Natural killer cell (primary cell): ENCODE measurements at regions not wholly inside any gene's neighbourhood (a gene's known extent, or its start where the extent isn't known, plus 50 kb on each side); places are given as distances from the start of the nearest gene placed in this dataset.

Experiments
- ATAC-seq, 3 donors: fragments of 150-1000 bp in 2 of 3; fragments of 200-7000 bp in 1 of 3; cut with Tn5 transposase; 1 replicate in 1 of 3; 2 replicates in 2 of 3; pipeline ENCODE4 v1.10.0; 2021; ENCODE audit warnings: mild to moderate bottlenecking in 2 of 3, moderate library complexity in 2 of 3
- DNase-seq, 2 donors: peaks; one replicate each; pipeline versions ENCODE4 v3.0.0 to v3.0.0-alpha.2; 2013 to 2021; ENCODE audit warnings: mixed read lengths in 1 of 2
- H3K27ac ChIP-seq: one replicate; pipeline ENCODE4 v1.5.1; 2013; ENCODE audit warnings: mild to moderate bottlenecking, low read length
- H3K27me3 ChIP-seq: one replicate; pipeline ENCODE4 v1.6.1; 2013; ENCODE audit warnings: low read length; ENCODE audit not compliant: control insufficient read depth, insufficient read depth
- H3K36me3 ChIP-seq: one replicate; pipeline ENCODE4 v1.6.1; 2013; ENCODE audit warnings: low read length; ENCODE audit not compliant: control insufficient read depth, insufficient read depth
- H3K4me1 ChIP-seq: one replicate; pipeline ENCODE4 v1.6.1; 2013; ENCODE audit warnings: low read length; ENCODE audit not compliant: control insufficient read depth, insufficient read depth
- H3K4me3 ChIP-seq: one replicate; pipeline ENCODE4 v1.5.1; 2013; ENCODE audit warnings: low read length
- H3K9me3 ChIP-seq: one replicate; pipeline ENCODE4 v1.6.1; 2013; ENCODE audit warnings: low read length; ENCODE audit not compliant: control insufficient read depth, insufficient read depth
- H3K27ac Mint-ChIP-seq, 2 donors: one replicate each; pipeline ENCODE4 v1.8.0; 2022; ENCODE audit warnings: mild to moderate bottlenecking in 2 of 2, mixed read lengths in 2 of 2, moderate library complexity in 1 of 2
- H3K27me3 Mint-ChIP-seq, 2 donors: one replicate each; pipeline ENCODE4 v1.8.0; 2022; ENCODE audit warnings: low read depth in 2 of 2, mixed read lengths in 2 of 2
- H3K36me3 Mint-ChIP-seq: one replicate; pipeline ENCODE4 v1.8.0; 2022; ENCODE audit warnings: mixed read lengths
- H3K4me1 Mint-ChIP-seq, 2 donors: one replicate each; pipeline ENCODE4 v1.8.0; 2022; ENCODE audit warnings: mixed read lengths in 2 of 2
- H3K4me3 Mint-ChIP-seq: one replicate; pipeline ENCODE4 v1.8.0; 2022; ENCODE audit warnings: mild to moderate bottlenecking, moderate library complexity, mixed read lengths
- H3K9me3 Mint-ChIP-seq, 2 donors: one replicate each; pipeline ENCODE4 v1.8.0; 2022; ENCODE audit warnings: mixed read lengths in 2 of 2
- WGBS: methylation state at CpG from one replicate; pipeline ENCODE4 v1.1.7; 2013; ENCODE audit warnings: missing lambda C conversion rate; ENCODE audit not compliant: insufficient coverage; 5-methylcytosine and 5-hydroxymethylcytosine counted together
- intact Hi-C: fragments of 100-400 bp; cut with micrococcal nuclease; formaldehyde crosslinking; loops from one replicate; pipeline ENCODE4 v1.14.2; 2022
- TF ChIP-seq, protein P1 (sequence below): fragments of 200-600 bp; IDR thresholded peaks from one replicate; pipeline ENCODE4 v1.8.0; 2022; ENCODE audit warnings: antibody characterized with exemption

DNA sequence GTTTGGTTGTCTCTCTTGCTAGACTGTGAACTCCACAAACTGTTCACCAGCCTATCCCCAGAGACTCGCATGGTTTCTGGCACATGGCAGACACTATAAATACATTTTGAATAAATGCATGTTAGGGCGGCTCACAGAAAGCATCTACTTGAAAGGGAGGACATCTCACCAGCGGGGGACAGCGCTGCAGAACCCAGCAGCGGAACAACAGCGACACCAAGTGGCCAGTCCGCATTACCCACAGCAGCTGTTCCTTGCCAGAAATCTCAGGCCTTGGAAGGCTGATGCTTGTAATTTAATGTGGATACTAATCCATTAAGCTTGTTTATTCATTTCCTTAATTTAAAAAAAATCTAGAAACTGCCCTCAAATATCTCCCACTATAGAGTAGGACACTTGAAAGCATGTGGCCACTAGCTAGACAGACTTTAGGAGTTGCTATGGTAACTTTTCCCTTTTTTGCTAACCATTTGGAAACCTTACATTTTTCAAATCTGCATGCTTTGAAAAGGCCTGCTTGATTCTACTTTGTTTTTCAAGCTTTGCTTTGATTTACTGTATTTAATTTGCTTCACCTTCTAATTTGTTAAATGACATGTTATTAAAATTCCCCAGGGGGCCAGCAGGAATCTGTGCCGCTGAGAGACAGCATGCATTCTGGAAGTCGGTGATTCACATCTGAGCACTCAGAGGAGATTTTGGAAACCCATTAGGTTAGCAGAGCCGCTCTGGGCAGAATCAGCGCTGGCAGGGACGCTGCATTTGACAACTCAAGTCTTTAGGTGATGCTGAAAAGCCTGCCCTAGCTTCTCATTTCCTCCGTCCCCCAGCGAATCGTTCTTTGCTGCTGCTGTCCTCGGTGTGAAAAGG is 63.5 kb upstream of the SSX2IP start:
- H3K27me3 Mint-ChIP-seq, result peaks cover 10 to 37% of the 10 kb centered on the region in 2 donors
- no peak overlapping the region for H3K4me3 Mint-ChIP-seq

DNA sequence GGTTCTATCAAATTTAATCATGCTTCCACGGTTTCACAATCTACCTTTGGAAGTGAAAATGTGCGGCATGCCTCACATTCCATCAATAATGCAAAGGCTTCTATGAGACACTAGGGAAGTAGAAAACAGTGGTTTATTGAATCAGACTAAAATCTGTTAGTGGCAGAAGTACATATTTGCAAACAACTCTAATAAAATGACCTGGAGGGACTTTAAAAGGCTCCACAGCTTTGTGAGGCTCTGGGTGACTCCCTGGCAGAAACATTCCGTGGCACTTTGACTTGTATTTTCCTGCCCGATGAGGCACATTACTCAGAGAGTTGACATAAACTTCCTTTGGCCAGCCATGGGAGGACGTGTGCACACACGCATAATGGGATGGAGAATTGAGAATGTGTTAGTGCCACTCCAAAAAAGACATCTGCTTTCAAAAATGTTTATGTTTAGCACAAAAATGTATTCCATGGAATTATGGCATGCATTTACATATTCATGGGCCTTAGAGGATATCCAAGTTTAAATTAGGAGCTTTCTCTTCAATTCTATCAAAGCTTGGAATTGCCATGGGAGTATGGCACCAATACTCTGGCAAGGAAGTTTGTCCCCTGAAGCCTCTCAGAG is 60.0 kb upstream of the SSX2IP start:
- H3K4me3 Mint-ChIP-seq, result no peak overlapping the region
- intact Hi-C loops, result loop anchor here (5.0 to 10.0 kb wide), 4 partner anchors 125 to 843 kb away; partner anchors contain the start of gene PRKACB
- Histone ChIP-seq H3K9me3 (no peaks in the 10 kb centered on the region), H3K4me1 (no peaks in the 10 kb centered on the region), H3K4me3 (no peak overlapping the region), H3K27me3 (peaks cover 6% of the 10 kb centered on the region), H3K36me3 (no peaks in the 10 kb centered on the region), H3K27ac (no peak overlapping the region)
- ATAC-seq (no peak), DNase-seq (no peak)
- no peaks in the 10 kb centered on the region for H3K36me3 Mint-ChIP-seq
- 69% methylated on average over 6 of the region's 6 CpGs for WGBS
- no peaks in the 10 kb centered on the region for H3K9me3 Mint-ChIP-seq
- peaks cover 8 to 28% of the 10 kb centered on the region in 2 donors for H3K27me3 Mint-ChIP-seq
- H3K4me1 Mint-ChIP-seq, result peaks cover 4 to 5% of the 10 kb centered on the region in 2 donors
- H3K27ac Mint-ChIP-seq, result no peak overlapping the region
- TF ChIP-seq, protein P1, sequence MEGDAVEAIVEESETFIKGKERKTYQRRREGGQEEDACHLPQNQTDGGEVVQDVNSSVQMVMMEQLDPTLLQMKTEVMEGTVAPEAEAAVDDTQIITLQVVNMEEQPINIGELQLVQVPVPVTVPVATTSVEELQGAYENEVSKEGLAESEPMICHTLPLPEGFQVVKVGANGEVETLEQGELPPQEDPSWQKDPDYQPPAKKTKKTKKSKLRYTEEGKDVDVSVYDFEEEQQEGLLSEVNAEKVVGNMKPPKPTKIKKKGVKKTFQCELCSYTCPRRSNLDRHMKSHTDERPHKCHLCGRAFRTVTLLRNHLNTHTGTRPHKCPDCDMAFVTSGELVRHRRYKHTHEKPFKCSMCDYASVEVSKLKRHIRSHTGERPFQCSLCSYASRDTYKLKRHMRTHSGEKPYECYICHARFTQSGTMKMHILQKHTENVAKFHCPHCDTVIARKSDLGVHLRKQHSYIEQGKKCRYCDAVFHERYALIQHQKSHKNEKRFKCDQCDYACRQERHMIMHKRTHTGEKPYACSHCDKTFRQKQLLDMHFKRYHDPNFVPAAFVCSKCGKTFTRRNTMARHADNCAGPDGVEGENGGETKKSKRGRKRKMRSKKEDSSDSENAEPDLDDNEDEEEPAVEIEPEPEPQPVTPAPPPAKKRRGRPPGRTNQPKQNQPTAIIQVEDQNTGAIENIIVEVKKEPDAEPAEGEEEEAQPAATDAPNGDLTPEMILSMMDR, result no peak

More for the DNA sequence above, 63.5 kb upstream of the SSX2IP start:
- no peaks in the 10 kb centered on the region for H3K4me1 ChIP-seq
- ATAC-seq, result peak; percentile 83 to 97 (median 96)
- H3K36me3 Mint-ChIP-seq, result no peaks in the 10 kb centered on the region
- H3K9me3 ChIP-seq, result no peaks in the 10 kb centered on the region
- H3K9me3 Mint-ChIP-seq, result no peaks in the 10 kb centered on the region
- no peak overlapping the region for H3K27ac Mint-ChIP-seq
- TF ChIP-seq, protein P1, result peak; percentile 92
- WGBS, result 51% methylated on average over 16 of the region's 16 CpGs
- no peak overlapping the region for H3K27ac ChIP-seq
- H3K4me3 ChIP-seq, result no peak overlapping the region
- no peaks in the 10 kb centered on the region for H3K36me3 ChIP-seq
- intact Hi-C loops, result loop anchor here (1.0 to 10.0 kb wide), 6 partner anchors 85 to 846 kb away; partner anchors contain the start of gene PRKACB
- peaks cover 6% of the 10 kb centered on the region for H3K27me3 ChIP-seq
- H3K4me1 Mint-ChIP-seq, result peaks cover 4 to 5% of the 10 kb centered on the region in 2 donors
- DNase-seq, result peak; percentile 69 to 87

DNA sequence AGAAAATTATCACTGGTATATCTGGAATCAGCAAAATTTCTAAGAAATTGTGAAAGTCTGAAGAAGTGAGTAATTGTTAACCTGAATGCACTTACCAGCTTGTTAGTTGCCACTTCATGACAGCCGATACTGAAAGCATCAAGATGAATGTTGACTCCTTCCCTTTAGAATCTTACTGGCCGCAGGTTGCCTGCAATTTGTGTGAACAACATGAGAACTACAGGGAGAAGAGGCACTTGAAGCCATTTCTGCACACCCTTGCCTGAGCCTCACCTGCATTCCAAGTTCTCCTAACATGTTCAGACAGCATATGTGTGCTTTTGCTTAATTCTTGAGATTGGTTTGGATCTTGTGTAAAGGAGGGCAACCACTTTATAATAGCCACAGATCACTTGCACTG is 59.2 kb upstream of the SSX2IP start:
- Histone ChIP-seq H3K9me3 (no peaks in the 10 kb centered on the region), H3K27ac (no peak overlapping the region), H3K4me1 (no peaks in the 10 kb centered on the region), H3K4me3 (no peak overlapping the region), H3K36me3 (no peaks in the 10 kb centered on the region), H3K27me3 (peaks cover 6% of the 10 kb centered on the region)
- H3K9me3 Mint-ChIP-seq, result no peaks in the 10 kb centered on the region
- no peak for DNase-seq
- H3K36me3 Mint-ChIP-seq, result no peaks in the 10 kb centered on the region
- peaks cover 8 to 27% of the 10 kb centered on the region in 2 donors for H3K27me3 Mint-ChIP-seq
- TF ChIP-seq, protein P1, result no peak
- no peak overlapping the region for H3K4me3 Mint-ChIP-seq
- H3K4me1 Mint-ChIP-seq, result peaks cover 4 to 5% of the 10 kb centered on the region in 2 donors
- ATAC-seq, result no peak
- 78% methylated on average over 2 of the region's 2 CpGs for WGBS
- no peak overlapping the region for H3K27ac Mint-ChIP-seq
- intact Hi-C loops, result no loop called here
